ENCODE measurements at regions not wholly inside any gene's neighbourhood (a gene's known extent, or its start where the extent isn't known, plus 50 kb on each side); places are given as distances from the start of the nearest gene placed in this dataset.

- no peaks in the 10 kb centered on the region for H3K36me3 ChIP-seq
- TF ChIP-seq POLR2A (IDR thresholded peaks at IDR 0.05) (no peak), CTCF (IDR thresholded peaks at IDR 0.05 in 4 of 5, conservative IDR thresholded peaks at IDR 0.05 in 1 of 5) (no peak)
- DNase-seq (no peak), ATAC-seq (no peak)
- no peak overlapping the region for H3K27ac ChIP-seq
- no peaks in the 10 kb centered on the region for H3K9me3 ChIP-seq
- intact Hi-C loops (cut with DNase I; ENCODE audit: low total_unique reads) = no loop called here
- in situ Hi-C loops (cut with MboI; ENCODE audit: low sequenced_read_pairs in 4 of 4) = no loop called here
- H3K4me1 ChIP-seq = no peaks in the 10 kb centered on the region
- H3K27me3 ChIP-seq = no peaks in the 10 kb centered on the region
- no peak overlapping the region for H3K4me3 ChIP-seq
Observed at GRCh38 chr12:38156497-38157245, 159.9 kb upstream of the ALG10B start.

GRCh38 chr12:38157274-38157932, 159.2 kb upstream of the ALG10B start:
- ATAC-seq = no peak
- H3K27ac ChIP-seq = no peak overlapping the region

GRCh38 chr12:38157933-38158401, 158.6 kb upstream of the ALG10B start:
- Histone ChIP-seq H3K4me1 (no peaks in the 10 kb centered on the region), H3K9me3 (no peaks in the 10 kb centered on the region), H3K27me3 (no peaks in the 10 kb centered on the region), H3K4me3 (no peak overlapping the region), H3K27ac (no peak overlapping the region), H3K36me3 (no peaks in the 10 kb centered on the region)
- no peak for ATAC-seq
- DNase-seq = no peak
- no peak for TF ChIP-seq CTCF (IDR thresholded peaks at IDR 0.05 in 4 of 5, conservative IDR thresholded peaks at IDR 0.05 in 1 of 5)
- no peak for TF ChIP-seq POLR2A (IDR thresholded peaks at IDR 0.05)
- intact Hi-C loops (cut with DNase I; ENCODE audit: low total_unique reads) (no loop called here), in situ Hi-C loops (cut with MboI; ENCODE audit: low sequenced_read_pairs in 4 of 4) (no loop called here)

More at GRCh38 chr12:38157274-38157932, 159.2 kb upstream of the ALG10B start:
- Histone ChIP-seq H3K9me3 (no peaks in the 10 kb centered on the region), H3K36me3 (no peaks in the 10 kb centered on the region), H3K27me3 (no peaks in the 10 kb centered on the region), H3K4me1 (no peaks in the 10 kb centered on the region), H3K4me3 (no peak overlapping the region)
- no peak for TF ChIP-seq CTCF (IDR thresholded peaks at IDR 0.05 in 4 of 5, conservative IDR thresholded peaks at IDR 0.05 in 1 of 5)
- no peak for TF ChIP-seq POLR2A (IDR thresholded peaks at IDR 0.05)
- DNase-seq = no peak
- intact Hi-C loops (cut with DNase I; ENCODE audit: low total_unique reads) = no loop called here
- in situ Hi-C loops (cut with MboI; ENCODE audit: low sequenced_read_pairs in 4 of 4) = no loop called here

DNA sequence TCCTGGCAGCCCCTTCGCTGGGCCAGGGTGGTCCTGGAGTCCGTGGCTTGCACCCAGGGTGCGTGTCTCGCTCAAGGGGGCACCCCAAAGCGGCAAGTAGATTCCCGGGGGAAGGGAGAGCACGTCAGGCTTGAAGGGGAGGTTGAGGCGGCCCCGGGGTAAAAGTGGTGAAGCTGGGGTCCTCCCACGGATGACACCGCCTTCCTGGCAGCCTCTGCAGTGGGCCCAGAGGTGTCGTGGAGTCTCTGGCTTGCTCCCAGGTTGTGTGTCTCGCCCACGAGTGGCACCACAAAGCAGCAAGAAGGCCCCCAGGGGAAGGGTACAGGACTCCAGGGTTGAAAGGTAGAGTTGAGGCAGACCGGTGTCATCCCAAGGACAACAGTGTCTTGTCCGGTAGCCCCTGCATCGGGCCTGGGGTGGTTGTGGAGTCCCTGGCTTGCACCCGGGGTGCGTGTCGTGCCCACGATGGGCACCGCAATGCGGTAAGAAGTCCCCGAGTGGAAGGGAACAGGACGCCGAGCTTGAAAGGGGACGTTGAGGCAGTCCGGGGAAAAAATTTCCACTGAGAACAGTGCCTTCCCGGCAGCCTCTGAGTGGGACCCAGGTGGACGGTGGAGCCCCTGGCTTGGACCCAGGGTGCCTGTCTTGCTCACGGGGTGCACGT, 158.0 kb upstream of the ALG10B start:
- Histone ChIP-seq H3K27ac (no peak overlapping the region), H3K4me3 (no peak overlapping the region), H3K27me3 (no peaks in the 10 kb centered on the region), H3K9me3 (no peaks in the 10 kb centered on the region), H3K4me1 (no peaks in the 10 kb centered on the region), H3K36me3 (no peaks in the 10 kb centered on the region)
- in situ Hi-C loops (cut with MboI; ENCODE audit: low sequenced_read_pairs in 4 of 4) (no loop called here), intact Hi-C loops (cut with DNase I; ENCODE audit: low total_unique reads) (no loop called here)
- ATAC-seq (no peak), DNase-seq (no peak)
- TF ChIP-seq POLR2A (IDR thresholded peaks at IDR 0.05) (no peak), CTCF (IDR thresholded peaks at IDR 0.05 in 4 of 5, conservative IDR thresholded peaks at IDR 0.05 in 1 of 5) (no peak)
